ENCODE measurements at regions not wholly inside any gene's neighbourhood (a gene's known extent, or its start where the extent isn't known, plus 50 kb on each side); places are given as distances from the start of the nearest gene placed in this dataset.
"Not testable (repeated sequence)": the region's sequence is repeated elsewhere in the genome, so short reads cannot be mapped to it uniquely, and the experiment has no call there.

- not testable (repeated sequence) for TF ChIP-seq POLR2AphosphoS5, CTCF (IDR thresholded peaks at IDR 0.05)
Observed at GRCh38 chr6:167225566-167226382, 65.3 kb upstream of the UNC93A start.

All from esophagus muscularis mucosa (tissue), 3 donors.